HepG2 (cell line): ENCODE measurements at regions not wholly inside any gene's neighbourhood (a gene's known extent, or its start where the extent isn't known, plus 50 kb on each side); places are given as distances from the start of the nearest gene placed in this dataset.

Experiments used
- ELF3 ChIP-seq: IDR thresholded peaks from 2 replicates; pipeline ENCODE4 v1.6.1; 2016; ENCODE audit warnings: missing genetic modification reagents, missing compliant biosample characterization
- ETV5 ChIP-seq: IDR thresholded peaks from 2 replicates; pipeline ENCODE4 v1.6.1; 2018; ENCODE audit warnings: missing biosample characterization, missing genetic modification reagents, inconsistent platforms, borderline replicate concordance
- FOXA3 ChIP-seq: IDR thresholded peaks from 2 replicates; pipeline ENCODE4 v1.6.1; 2016; ENCODE audit warnings: missing genetic modification reagents, missing compliant biosample characterization
- GZF1 ChIP-seq: sonication (generic); formaldehyde crosslinking; IDR thresholded peaks from 2 replicates; pipeline ENCODE4 v1.5.1; 2020; ENCODE audit warnings: mild to moderate bottlenecking, missing genetic modification reagents
- HCFC1 ChIP-seq: fragments of 150-350 bp; IDR thresholded peaks from 2 replicates; pipeline ENCODE4 v1.6.1; 2014; ENCODE audit warnings: low read depth, low read length
- HMG20A ChIP-seq: IDR thresholded peaks from 2 replicates; pipeline ENCODE4 v1.6.1; 2016; ENCODE audit warnings: borderline replicate concordance
- HNF4A ChIP-seq: sonication (generic); formaldehyde crosslinking; IDR thresholded peaks from 2 replicates; pipeline ENCODE4 v1.4.0; 2020; ENCODE audit warnings: missing genetic modification reagents
- NCOA5 ChIP-seq: sonication (generic); formaldehyde crosslinking; IDR thresholded peaks from 2 replicates; pipeline ENCODE4 v1.4.0; 2020; ENCODE audit warnings: missing genetic modification reagents
- NFE2L1 ChIP-seq: sonication (generic); formaldehyde crosslinking; IDR thresholded peaks from 2 replicates; pipeline ENCODE4 v1.4.0; 2020; ENCODE audit warnings: missing genetic modification reagents, mild to moderate bottlenecking, borderline replicate concordance
- NFIC ChIP-seq: IDR thresholded peaks from 2 replicates; pipeline ENCODE4 v1.6.1; 2012; ENCODE audit warnings: mild to moderate bottlenecking, low read length, inconsistent platforms
- PITX1 ChIP-seq: sonication (generic); formaldehyde crosslinking; IDR thresholded peaks from 2 replicates; pipeline ENCODE4 v1.5.1; 2020; ENCODE audit warnings: mild to moderate bottlenecking, missing genetic modification reagents
- SMARCC2 ChIP-seq: fragments of 450-650 bp; IDR thresholded peaks from 2 replicates; pipeline ENCODE4 v1.6.1; 2017; ENCODE audit warnings: antibody characterized with exemption, mild to moderate bottlenecking
- STAT5B ChIP-seq: sonication (generic); formaldehyde crosslinking; IDR thresholded peaks from 2 replicates; pipeline ENCODE4 v1.4.0; 2020; ENCODE audit warnings: missing genetic modification reagents
- TAF1 ChIP-seq: sonication (generic); formaldehyde crosslinking; IDR thresholded peaks from 2 replicates; pipeline ENCODE4 v1.4.0; 2020; ENCODE audit warnings: missing genetic modification reagents
- TCF7 ChIP-seq: sonication (generic); IDR thresholded peaks from 2 replicates; pipeline ENCODE4 v1.6.1; 2016; ENCODE audit warnings: antibody characterized with exemption, low read depth
- TGIF2 ChIP-seq: IDR thresholded peaks from 2 replicates; pipeline ENCODE4 v1.6.1; 2016; ENCODE audit warnings: control low read depth, missing compliant biosample characterization
- ZKSCAN1 ChIP-seq: fragments of 150-350 bp; IDR thresholded peaks from 2 replicates; pipeline ENCODE4 v1.6.1; 2014; ENCODE audit warnings: low read length
- ZNF672 ChIP-seq: sonication (generic); formaldehyde crosslinking; IDR thresholded peaks from 2 replicates; pipeline ENCODE4 v1.8.1; 2022; ENCODE audit warnings: missing genetic modification reagents
- ZNF766 ChIP-seq: sonication (generic); formaldehyde crosslinking; IDR thresholded peaks from 2 replicates; pipeline ENCODE4 v1.5.0; 2020; ENCODE audit warnings: missing genetic modification reagents, borderline replicate concordance
- TF ChIP-seq, protein P1 (sequence below): sonication (generic); formaldehyde crosslinking; IDR thresholded peaks from 2 replicates; pipeline ENCODE4 v1.8.1; 2022; ENCODE audit warnings: low read depth, mild to moderate bottlenecking, missing genetic modification reagents
- TF ChIP-seq, protein P2 (sequence below): IDR thresholded peaks from 2 replicates; pipeline ENCODE4 v1.6.1; 2016; ENCODE audit warnings: low read depth
- TF ChIP-seq, protein P3 (sequence below): sonication (generic); formaldehyde crosslinking; IDR thresholded peaks from 2 replicates; pipeline ENCODE4 v1.8.1; 2023; ENCODE audit warnings: mild to moderate bottlenecking, moderate library complexity, missing genetic modification reagents
- TF ChIP-seq, protein P4 (sequence below): IDR thresholded peaks from 2 replicates; pipeline ENCODE4 v1.4.0; 2020; ENCODE audit warnings: mild to moderate bottlenecking, missing genetic modification reagents
- TF ChIP-seq, protein P5 (sequence below): sonication (generic); formaldehyde crosslinking; IDR thresholded peaks from 2 replicates; pipeline ENCODE4 v1.4.0; 2020; ENCODE audit warnings: missing genetic modification reagents, borderline replicate concordance

DNA sequence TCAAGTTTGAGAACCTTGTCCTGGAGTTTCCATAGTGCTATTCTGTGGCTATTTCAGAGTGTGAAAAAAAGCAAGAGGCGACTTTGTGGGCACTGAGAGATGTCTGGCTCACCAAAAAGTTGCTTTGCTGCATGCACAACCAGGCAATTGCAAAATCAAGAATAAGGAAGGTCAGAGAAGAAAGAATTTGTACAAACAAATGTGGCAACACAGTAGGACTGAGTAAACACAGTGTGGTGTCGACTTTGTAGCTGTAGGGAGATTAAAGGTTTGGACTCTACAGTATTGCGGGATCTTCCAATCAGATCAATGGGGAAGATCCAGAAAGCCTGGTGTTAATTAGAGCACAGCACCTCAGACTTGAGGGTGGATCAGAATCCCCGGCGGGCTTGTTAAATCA lies 88.1 kb upstream of the PLPP4 start (continued):
- no peak for TF ChIP-seq NCOA5
- TF ChIP-seq, protein P1, sequence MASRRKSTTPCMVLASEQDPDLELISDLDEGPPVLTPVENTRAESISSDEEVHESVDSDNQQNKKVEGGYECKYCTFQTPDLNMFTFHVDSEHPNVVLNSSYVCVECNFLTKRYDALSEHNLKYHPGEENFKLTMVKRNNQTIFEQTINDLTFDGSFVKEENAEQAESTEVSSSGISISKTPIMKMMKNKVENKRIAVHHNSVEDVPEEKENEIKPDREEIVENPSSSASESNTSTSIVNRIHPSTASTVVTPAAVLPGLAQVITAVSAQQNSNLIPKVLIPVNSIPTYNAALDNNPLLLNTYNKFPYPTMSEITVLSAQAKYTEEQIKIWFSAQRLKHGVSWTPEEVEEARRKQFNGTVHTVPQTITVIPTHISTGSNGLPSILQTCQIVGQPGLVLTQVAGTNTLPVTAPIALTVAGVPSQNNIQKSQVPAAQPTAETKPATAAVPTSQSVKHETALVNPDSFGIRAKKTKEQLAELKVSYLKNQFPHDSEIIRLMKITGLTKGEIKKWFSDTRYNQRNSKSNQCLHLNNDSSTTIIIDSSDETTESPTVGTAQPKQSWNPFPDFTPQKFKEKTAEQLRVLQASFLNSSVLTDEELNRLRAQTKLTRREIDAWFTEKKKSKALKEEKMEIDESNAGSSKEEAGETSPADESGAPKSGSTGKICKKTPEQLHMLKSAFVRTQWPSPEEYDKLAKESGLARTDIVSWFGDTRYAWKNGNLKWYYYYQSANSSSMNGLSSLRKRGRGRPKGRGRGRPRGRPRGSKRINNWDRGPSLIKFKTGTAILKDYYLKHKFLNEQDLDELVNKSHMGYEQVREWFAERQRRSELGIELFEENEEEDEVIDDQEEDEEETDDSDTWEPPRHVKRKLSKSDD (CRISPR knock-in tag), result no peak
- no peak for TF ChIP-seq GZF1
- TF ChIP-seq, protein P2, sequence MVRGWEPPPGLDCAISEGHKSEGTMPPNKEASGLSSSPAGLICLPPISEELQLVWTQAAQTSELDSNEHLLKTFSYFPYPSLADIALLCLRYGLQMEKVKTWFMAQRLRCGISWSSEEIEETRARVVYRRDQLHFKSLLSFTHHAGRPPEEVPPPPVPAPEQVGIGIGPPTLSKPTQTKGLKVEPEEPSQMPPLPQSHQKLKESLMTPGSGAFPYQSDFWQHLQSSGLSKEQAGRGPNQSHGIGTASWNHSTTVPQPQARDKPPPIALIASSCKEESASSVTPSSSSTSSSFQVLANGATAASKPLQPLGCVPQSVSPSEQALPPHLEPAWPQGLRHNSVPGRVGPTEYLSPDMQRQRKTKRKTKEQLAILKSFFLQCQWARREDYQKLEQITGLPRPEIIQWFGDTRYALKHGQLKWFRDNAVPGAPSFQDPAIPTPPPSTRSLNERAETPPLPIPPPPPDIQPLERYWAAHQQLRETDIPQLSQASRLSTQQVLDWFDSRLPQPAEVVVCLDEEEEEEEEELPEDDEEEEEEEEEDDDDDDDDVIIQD (CRISPR knock-in tag), result no peak
- no peak for TF ChIP-seq TAF1 (CRISPR knock-in tag)
- TF ChIP-seq HCFC1, result no peak
- TF ChIP-seq HNF4A, result peak; percentile 27; the same call in 1 of the 2 replicates
- TF ChIP-seq ZKSCAN1, result peak; percentile 91
- TF ChIP-seq ETV5 (CRISPR knock-in tag), result no peak
- peak; percentile 50 for TF ChIP-seq TCF7
- TF ChIP-seq STAT5B (CRISPR knock-in tag), result no peak
- no peak for TF ChIP-seq ZNF766 (CRISPR knock-in tag)
- no peak for TF ChIP-seq ZNF672 (CRISPR knock-in tag)
- peak; percentile 42; the same call in 1 of the 2 replicates for TF ChIP-seq HMG20A (CRISPR knock-in tag)
- no peak for TF ChIP-seq NFIC
- TF ChIP-seq PITX1 (CRISPR knock-in tag), result no peak
- TF ChIP-seq NFE2L1, result no peak
- TF ChIP-seq, protein P3, sequence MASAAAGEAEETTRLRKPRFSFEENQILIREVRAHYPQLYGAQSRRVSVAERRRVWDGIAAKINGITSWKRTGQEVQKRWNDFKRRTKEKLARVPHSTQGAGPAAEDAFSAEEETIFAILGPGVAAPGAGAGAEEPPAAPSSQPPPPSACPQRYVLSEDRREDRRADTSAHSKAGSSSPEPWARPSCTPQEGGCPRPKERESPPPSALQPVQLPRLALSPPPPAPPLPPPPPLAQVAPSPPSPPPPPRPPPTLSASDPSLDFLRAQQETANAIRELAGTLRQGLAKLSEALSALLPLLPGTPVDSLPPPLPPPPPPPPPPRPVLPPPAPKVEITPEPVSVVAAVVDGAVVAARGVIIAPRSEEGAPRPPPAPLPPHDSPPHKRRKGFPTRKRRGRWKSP (CRISPR knock-in tag), result no peak
- TF ChIP-seq, protein P4, sequence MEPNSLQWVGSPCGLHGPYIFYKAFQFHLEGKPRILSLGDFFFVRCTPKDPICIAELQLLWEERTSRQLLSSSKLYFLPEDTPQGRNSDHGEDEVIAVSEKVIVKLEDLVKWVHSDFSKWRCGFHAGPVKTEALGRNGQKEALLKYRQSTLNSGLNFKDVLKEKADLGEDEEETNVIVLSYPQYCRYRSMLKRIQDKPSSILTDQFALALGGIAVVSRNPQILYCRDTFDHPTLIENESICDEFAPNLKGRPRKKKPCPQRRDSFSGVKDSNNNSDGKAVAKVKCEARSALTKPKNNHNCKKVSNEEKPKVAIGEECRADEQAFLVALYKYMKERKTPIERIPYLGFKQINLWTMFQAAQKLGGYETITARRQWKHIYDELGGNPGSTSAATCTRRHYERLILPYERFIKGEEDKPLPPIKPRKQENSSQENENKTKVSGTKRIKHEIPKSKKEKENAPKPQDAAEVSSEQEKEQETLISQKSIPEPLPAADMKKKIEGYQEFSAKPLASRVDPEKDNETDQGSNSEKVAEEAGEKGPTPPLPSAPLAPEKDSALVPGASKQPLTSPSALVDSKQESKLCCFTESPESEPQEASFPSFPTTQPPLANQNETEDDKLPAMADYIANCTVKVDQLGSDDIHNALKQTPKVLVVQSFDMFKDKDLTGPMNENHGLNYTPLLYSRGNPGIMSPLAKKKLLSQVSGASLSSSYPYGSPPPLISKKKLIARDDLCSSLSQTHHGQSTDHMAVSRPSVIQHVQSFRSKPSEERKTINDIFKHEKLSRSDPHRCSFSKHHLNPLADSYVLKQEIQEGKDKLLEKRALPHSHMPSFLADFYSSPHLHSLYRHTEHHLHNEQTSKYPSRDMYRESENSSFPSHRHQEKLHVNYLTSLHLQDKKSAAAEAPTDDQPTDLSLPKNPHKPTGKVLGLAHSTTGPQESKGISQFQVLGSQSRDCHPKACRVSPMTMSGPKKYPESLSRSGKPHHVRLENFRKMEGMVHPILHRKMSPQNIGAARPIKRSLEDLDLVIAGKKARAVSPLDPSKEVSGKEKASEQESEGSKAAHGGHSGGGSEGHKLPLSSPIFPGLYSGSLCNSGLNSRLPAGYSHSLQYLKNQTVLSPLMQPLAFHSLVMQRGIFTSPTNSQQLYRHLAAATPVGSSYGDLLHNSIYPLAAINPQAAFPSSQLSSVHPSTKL, result peak; percentile 69
- TF ChIP-seq, protein P5, sequence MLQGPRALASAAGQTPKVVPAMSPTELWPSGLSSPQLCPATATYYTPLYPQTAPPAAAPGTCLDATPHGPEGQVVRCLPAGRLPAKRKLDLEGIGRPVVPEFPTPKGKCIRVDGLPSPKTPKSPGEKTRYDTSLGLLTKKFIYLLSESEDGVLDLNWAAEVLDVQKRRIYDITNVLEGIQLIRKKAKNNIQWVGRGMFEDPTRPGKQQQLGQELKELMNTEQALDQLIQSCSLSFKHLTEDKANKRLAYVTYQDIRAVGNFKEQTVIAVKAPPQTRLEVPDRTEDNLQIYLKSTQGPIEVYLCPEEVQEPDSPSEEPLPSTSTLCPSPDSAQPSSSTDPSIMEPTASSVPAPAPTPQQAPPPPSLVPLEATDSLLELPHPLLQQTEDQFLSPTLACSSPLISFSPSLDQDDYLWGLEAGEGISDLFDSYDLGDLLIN (CRISPR knock-in tag), result no peak
- TF ChIP-seq TGIF2 (CRISPR knock-in tag), result no peak
- TF ChIP-seq ELF3 (CRISPR knock-in tag), result peak; percentile 50; the same call in 1 of the 2 replicates
- peak; percentile 74; the same call in 1 of the 2 replicates for TF ChIP-seq FOXA3
- no peak for TF ChIP-seq SMARCC2
